ENCODE measurements at regions not wholly inside any gene's neighbourhood (a gene's known extent, or its start where the extent isn't known, plus 50 kb on each side); places are given as distances from the start of the nearest gene placed in this dataset.
"Not testable (repeated sequence)": the region's sequence is repeated elsewhere in the genome, so short reads cannot be mapped to it uniquely, and the experiment has no call there.

- FAIRE-seq = no peak
- no peak for DNase-seq (ENCODE audit: insufficient read length, low spot score)
Observed at GRCh38 chr1:30011970-30012369, 711.4 kb downstream of the MATN1 start.

GRCh38 chr1:30010506-30011106 lies 712.8 kb downstream of the MATN1 start:
- FAIRE-seq (no peak), DNase-seq (ENCODE audit: insufficient read length, low spot score) (no peak)

- FAIRE-seq (no peak), DNase-seq (ENCODE audit: insufficient read length, low spot score) (no peak)
Observed at GRCh38 chr1:30009720-30010119, 713.7 kb downstream of the MATN1 start.

GRCh38 chr1:30008998-30009657 lies 714.3 kb downstream of the MATN1 start:
- FAIRE-seq (no peak), DNase-seq (ENCODE audit: insufficient read length, low spot score) (no peak)

GRCh38 chr1:30008372-30008997 lies 714.9 kb downstream of the MATN1 start:
- no peak for FAIRE-seq
- DNase-seq (ENCODE audit: insufficient read length, low spot score) = no peak

- FAIRE-seq (no peak), DNase-seq (ENCODE audit: insufficient read length, low spot score) (no peak)
Observed at GRCh38 chr1:30005972-30006619, 717.3 kb downstream of the MATN1 start.

- DNase-seq (ENCODE audit: insufficient read length, low spot score) (no peak), FAIRE-seq (no peak)
Observed at GRCh38 chr1:30001732-30002039, 721.7 kb downstream of the MATN1 start.

- no peak for FAIRE-seq
- no peak for DNase-seq (ENCODE audit: insufficient read length, low spot score)
Observed at GRCh38 chr1:30001011-30001731, 722.2 kb downstream of the MATN1 start.

- FAIRE-seq = no peak
- no peak for DNase-seq (ENCODE audit: insufficient read length, low spot score)
Observed at GRCh38 chr1:30000266-30000665, 723.1 kb downstream of the MATN1 start.

GRCh38 chr1:29999595-29999994 lies 723.8 kb downstream of the MATN1 start:
- no peak for DNase-seq (ENCODE audit: insufficient read length, low spot score)
- no peak for FAIRE-seq

- DNase-seq (ENCODE audit: insufficient read length, low spot score) (no peak), FAIRE-seq (no peak)
Observed at GRCh38 chr1:29998686-29999085, 724.7 kb downstream of the MATN1 start.

GRCh38 chr1:29997818-29998217 lies 725.6 kb downstream of the MATN1 start:
- not testable (repeated sequence) for FAIRE-seq

GRCh38 chr1:29993950-29994349 lies 729.4 kb downstream of the MATN1 start:
- DNase-seq (ENCODE audit: insufficient read length, low spot score) (no peak), FAIRE-seq (no peak)

More at GRCh38 chr1:29997818-29998217, 725.6 kb downstream of the MATN1 start:
- DNase-seq (ENCODE audit: insufficient read length, low spot score) = not testable (repeated sequence)

GRCh38 chr1:29991815-29992214 lies 731.6 kb downstream of the MATN1 start:
- FAIRE-seq (no peak), DNase-seq (ENCODE audit: insufficient read length, low spot score) (no peak)

GRCh38 chr1:29991025-29991424 lies 732.4 kb downstream of the MATN1 start:
- no peak for DNase-seq (ENCODE audit: insufficient read length, low spot score)
- no peak for FAIRE-seq

GRCh38 chr1:29990304-29990703 lies 733.1 kb downstream of the MATN1 start:
- no peak for FAIRE-seq

GRCh38 chr1:29986986-29987385 lies 736.4 kb downstream of the MATN1 start:
- no peak for FAIRE-seq
- DNase-seq (ENCODE audit: insufficient read length, low spot score) = no peak

More at GRCh38 chr1:29990304-29990703, 733.1 kb downstream of the MATN1 start:
- no peak for DNase-seq (ENCODE audit: insufficient read length, low spot score)

GRCh38 chr1:29985606-29985945 lies 737.8 kb downstream of the MATN1 start:
- DNase-seq (ENCODE audit: insufficient read length, low spot score) (no peak), FAIRE-seq (no peak)

GRCh38 chr1:29984862-29985605 lies 738.4 kb downstream of the MATN1 start:
- FAIRE-seq = no peak

GRCh38 chr1:29984166-29984861 lies 739.1 kb downstream of the MATN1 start:
- no peak for FAIRE-seq
- DNase-seq (ENCODE audit: insufficient read length, low spot score) = no peak

More at GRCh38 chr1:29984862-29985605, 738.4 kb downstream of the MATN1 start:
- DNase-seq (ENCODE audit: insufficient read length, low spot score) = no peak
